Omental fat pad (tissue), 3 donors: ENCODE measurements at regions not wholly inside any gene's neighbourhood (a gene's known extent, or its start where the extent isn't known, plus 50 kb on each side); places are given as distances from the start of the nearest gene placed in this dataset.

Source experiments
- ATAC-seq: fragments of 150-250 bp; one replicate; pipeline ENCODE4 v1.9.1; 2016; ENCODE audit warnings: mild to moderate bottlenecking, moderate library complexity; ENCODE audit not compliant: low FRiP score
- DNase-seq: peaks from one replicate; pipeline ENCODE4 v3.0.0-alpha.2; 2019; ENCODE audit warnings: low spot score
- TF ChIP-seq, protein P1 (sequence below), 3 donors: fragments of 450-650 bp; IDR thresholded peaks; one replicate each; pipeline ENCODE4 v1.5.1; 2016 to 2017; ENCODE audit warnings: antibody characterized with exemption in 3 of 3, mild to moderate bottlenecking in 3 of 3, moderate library complexity in 2 of 3

DNA sequence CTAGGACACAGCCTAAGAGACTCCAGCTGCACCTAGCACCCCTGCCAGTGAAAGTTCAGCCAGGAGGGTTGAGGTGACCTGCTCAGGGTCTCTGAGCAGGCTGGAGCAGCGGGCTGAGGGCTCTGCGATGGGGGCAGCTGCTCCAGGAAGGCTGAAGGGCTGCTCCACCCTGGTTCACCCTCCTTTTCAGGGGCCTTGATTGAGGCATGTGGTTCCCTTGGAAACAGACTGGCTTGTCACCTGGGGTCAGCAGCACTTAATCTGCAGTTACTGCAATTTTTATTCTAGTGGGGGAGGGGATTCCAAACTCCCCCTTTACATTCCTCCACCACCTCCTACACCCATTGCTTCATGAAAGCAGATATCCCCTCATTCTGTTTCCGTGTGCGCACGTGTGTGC is 85.3 kb upstream of the UNC5B start:
- TF ChIP-seq, protein P1, sequence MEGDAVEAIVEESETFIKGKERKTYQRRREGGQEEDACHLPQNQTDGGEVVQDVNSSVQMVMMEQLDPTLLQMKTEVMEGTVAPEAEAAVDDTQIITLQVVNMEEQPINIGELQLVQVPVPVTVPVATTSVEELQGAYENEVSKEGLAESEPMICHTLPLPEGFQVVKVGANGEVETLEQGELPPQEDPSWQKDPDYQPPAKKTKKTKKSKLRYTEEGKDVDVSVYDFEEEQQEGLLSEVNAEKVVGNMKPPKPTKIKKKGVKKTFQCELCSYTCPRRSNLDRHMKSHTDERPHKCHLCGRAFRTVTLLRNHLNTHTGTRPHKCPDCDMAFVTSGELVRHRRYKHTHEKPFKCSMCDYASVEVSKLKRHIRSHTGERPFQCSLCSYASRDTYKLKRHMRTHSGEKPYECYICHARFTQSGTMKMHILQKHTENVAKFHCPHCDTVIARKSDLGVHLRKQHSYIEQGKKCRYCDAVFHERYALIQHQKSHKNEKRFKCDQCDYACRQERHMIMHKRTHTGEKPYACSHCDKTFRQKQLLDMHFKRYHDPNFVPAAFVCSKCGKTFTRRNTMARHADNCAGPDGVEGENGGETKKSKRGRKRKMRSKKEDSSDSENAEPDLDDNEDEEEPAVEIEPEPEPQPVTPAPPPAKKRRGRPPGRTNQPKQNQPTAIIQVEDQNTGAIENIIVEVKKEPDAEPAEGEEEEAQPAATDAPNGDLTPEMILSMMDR (IDR thresholded peaks at IDR 0.05), result no peak
- DNase-seq (no peak), ATAC-seq (no peak)

DNA sequence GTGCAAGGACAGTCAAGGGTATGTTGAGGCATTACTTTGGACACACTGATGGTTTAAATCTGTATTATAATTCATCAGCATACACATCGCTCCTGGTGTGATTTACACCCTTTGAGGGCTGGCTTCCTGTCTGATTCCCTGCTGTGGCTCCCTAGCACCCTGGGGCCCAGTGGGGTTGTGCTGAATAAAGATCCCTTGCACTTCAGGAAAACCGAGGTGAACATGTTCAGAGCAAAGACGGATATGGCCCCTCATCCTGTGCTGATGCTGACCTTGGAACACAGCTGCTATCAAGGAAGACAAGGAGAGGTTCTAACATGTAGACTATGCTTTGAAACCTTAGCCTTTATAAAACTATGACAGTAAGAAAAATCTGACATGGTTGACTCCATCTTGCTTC is 84.6 kb upstream of the UNC5B start:
- DNase-seq (no peak), ATAC-seq (no peak)
- TF ChIP-seq, protein P1 (IDR thresholded peaks at IDR 0.05), result no peak

DNA sequence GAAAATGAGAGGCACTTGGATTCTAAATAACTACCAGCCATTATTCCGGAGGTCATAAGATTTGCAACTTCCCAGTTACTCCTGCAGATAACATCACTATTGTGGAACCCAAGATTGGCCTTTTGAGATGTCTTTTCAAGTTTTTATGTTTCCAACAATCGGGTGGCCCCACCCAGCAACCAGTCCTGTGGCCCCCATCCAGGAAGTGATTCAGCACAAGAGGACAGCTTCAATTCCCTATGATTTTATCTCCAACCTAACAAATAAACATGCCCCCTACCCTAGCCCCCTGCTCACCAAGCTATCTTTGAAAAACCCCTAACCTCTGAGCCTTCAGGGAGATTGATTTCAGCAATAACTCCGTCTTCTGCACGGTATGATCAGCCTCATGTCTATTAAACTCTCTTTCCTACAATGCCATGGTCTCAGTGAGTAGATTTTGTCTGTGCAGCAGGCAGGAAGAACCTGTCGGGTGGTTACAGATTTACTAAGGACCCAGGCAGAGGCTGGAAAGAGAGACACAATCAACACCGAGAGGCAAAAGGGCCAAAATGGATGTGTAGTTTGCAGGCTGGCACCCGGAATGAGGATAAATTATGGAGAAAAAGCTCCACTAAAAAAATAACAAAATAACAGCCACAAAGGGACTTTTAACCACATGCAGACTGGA is 83.9 kb upstream of the UNC5B start:
- DNase-seq, result no peak
- TF ChIP-seq, protein P1 (IDR thresholded peaks at IDR 0.05), result no peak
- no peak for ATAC-seq

DNA sequence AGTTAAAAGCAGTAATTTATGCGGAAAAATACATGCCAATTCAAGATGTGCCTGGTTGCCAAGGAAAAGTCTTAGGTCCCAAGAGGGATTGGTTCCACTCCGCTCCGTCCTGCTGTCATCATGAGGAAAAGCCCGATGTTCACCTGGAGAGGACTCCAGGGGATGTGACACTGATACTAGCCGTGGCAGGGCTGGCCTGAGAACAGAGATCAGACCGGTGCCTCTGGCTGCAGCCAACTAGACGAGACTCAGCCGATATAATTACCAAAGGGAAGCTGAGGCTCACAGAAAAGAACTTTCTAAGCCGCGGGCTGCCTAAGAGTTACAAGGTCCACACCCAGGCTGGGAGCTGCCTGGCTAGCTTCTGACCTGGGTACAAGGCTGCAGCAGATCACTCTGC is 81.3 kb upstream of the UNC5B start:
- ATAC-seq (no peak), DNase-seq (no peak)
- TF ChIP-seq, protein P1 (IDR thresholded peaks at IDR 0.05), result no peak

DNA sequence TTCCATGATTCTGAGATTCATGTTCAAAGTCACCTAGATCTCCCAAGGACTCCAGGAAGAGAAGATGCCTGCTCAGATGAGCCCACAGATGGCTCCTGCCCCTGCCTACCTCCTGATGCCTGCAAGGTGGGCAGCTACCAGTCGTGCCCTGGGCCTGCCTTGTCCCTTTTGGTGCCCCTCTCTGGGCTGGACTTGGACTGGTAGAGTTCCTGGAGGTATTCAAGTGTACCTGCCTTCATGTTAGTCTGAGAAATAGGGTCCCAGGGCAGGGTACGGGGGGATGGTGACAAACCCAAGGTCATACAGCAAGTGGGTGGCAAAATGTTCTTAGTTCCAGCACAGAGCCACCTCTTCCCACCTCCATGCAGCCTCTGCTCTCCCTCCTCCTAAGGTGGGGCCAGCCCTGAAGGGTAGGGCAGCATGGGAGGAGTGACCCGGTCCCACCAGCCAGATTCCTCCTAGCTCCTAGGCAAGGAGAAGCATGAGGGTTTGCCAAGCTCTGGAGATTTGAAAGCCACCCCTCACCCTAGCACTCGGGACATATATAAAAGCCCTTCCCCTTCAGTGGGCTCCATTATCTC is 80.8 kb upstream of the UNC5B start:
- ATAC-seq (no peak), DNase-seq (no peak)
- TF ChIP-seq, protein P1 (IDR thresholded peaks at IDR 0.05), result no peak

DNA sequence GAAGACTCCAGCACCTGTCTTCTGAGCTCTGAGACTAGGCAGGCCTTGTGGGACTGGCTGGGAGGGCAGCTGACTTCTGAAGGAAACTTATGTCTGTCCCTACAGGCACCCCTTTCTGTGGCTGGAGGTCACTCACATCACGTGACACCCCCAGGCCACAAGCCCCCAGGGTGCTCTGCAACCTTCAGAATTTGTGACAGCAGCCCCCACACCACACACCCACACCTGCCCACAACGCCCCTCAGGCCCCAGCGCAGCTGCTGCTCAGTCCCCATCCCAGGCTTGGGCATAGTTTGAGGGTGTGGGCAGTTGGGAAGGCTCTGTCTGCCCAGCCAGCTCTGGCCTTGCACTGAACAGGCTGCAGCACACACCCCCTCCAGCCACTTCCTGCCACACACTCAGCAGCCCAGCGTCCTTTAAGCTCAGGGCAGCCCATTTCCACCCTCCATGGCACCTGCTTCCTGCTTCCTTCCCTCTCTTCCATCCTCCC is 80.0 kb upstream of the UNC5B start:
- DNase-seq, result no peak
- no peak for ATAC-seq
- TF ChIP-seq, protein P1 (IDR thresholded peaks at IDR 0.05), result no peak
